Astrocyte (in vitro differentiated cells and primary cell): ENCODE measurements at regions not wholly inside any gene's neighbourhood (a gene's known extent, or its start where the extent isn't known, plus 50 kb on each side); places are given as distances from the start of the nearest gene placed in this dataset.

Source experiments
- EZH2 ChIP-seq: IDR thresholded peaks from 2 replicates; pipeline ENCODE4 v1.6.1; 2012; ENCODE audit warnings: mild to moderate bottlenecking, low read length, inconsistent platforms; ENCODE audit not compliant: insufficient read depth
- TF ChIP-seq, protein P1 (sequence below): IDR thresholded peaks from 2 replicates; pipeline ENCODE4 v1.5.1; 2011; ENCODE audit warnings: low read depth, mild to moderate bottlenecking, inconsistent platforms, low read length, moderate library complexity; ENCODE audit not compliant: insufficient read depth

DNA sequence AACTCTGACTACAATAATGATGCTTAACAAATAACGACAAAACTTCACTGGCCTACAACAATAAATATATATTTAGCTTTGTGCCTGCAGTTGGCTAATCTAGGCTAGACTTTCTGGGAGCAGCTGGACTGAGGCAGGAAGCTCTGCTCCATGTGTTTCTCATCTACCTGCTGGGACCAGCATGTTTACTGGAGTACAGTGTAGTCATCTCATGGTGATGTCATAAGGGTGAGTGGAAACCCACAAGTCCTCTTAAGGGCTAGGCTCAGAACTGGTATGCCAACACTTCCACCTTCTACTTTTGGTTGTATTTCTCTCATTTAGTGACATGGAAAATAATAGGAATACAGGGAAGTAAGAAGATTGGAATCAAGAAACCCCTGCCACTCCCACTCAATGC lies 85.7 kb upstream of the NIPBL start:
- TF ChIP-seq, protein P1, sequence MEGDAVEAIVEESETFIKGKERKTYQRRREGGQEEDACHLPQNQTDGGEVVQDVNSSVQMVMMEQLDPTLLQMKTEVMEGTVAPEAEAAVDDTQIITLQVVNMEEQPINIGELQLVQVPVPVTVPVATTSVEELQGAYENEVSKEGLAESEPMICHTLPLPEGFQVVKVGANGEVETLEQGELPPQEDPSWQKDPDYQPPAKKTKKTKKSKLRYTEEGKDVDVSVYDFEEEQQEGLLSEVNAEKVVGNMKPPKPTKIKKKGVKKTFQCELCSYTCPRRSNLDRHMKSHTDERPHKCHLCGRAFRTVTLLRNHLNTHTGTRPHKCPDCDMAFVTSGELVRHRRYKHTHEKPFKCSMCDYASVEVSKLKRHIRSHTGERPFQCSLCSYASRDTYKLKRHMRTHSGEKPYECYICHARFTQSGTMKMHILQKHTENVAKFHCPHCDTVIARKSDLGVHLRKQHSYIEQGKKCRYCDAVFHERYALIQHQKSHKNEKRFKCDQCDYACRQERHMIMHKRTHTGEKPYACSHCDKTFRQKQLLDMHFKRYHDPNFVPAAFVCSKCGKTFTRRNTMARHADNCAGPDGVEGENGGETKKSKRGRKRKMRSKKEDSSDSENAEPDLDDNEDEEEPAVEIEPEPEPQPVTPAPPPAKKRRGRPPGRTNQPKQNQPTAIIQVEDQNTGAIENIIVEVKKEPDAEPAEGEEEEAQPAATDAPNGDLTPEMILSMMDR = no peak
- TF ChIP-seq EZH2 = no peak
